ENCODE measurements at regions not wholly inside any gene's neighbourhood (a gene's known extent, or its start where the extent isn't known, plus 50 kb on each side); places are given as distances from the start of the nearest gene placed in this dataset.
"Not testable (repeated sequence)": the region's sequence is repeated elsewhere in the genome, so short reads cannot be mapped to it uniquely, and the experiment has no call there.

- no peak for DNase-seq
Observed at GRCh38 chr12:131559517-131560516, 151.1 kb upstream of the SFSWAP start.

GRCh38 chr12:131561051-131561450 is 149.8 kb upstream of the SFSWAP start:
- no peak for DNase-seq

- no peak for DNase-seq
Observed at GRCh38 chr12:131561891-131562684, 148.8 kb upstream of the SFSWAP start.

GRCh38 chr12:131564138-131564727 is 146.7 kb upstream of the SFSWAP start:
- not testable (repeated sequence) for DNase-seq

- no peak for DNase-seq
Observed at GRCh38 chr12:131564845-131565244, 146.0 kb upstream of the SFSWAP start.

GRCh38 chr12:131565267-131566015 is 145.4 kb upstream of the SFSWAP start:
- no peak for DNase-seq

GRCh38 chr12:131568336-131568735 is 142.6 kb upstream of the SFSWAP start:
- no peak for DNase-seq

GRCh38 chr12:131570596-131570995 is 140.3 kb upstream of the SFSWAP start:
- no peak for DNase-seq

- DNase-seq: no peak
Observed at GRCh38 chr12:131571827-131572226, 139.1 kb upstream of the SFSWAP start.

GRCh38 chr12:131572626-131573025 is 138.3 kb upstream of the SFSWAP start:
- DNase-seq: no peak

GRCh38 chr12:131573631-131574394 is 137.1 kb upstream of the SFSWAP start:
- no peak for DNase-seq

GRCh38 chr12:131574395-131574771 is 136.5 kb upstream of the SFSWAP start:
- DNase-seq: no peak

- DNase-seq: no peak
Observed at GRCh38 chr12:131575371-131575770, 135.5 kb upstream of the SFSWAP start.

- DNase-seq: not testable (repeated sequence)
Observed at GRCh38 chr12:131576734-131577133, 134.2 kb upstream of the SFSWAP start.

GRCh38 chr12:131577766-131578165 is 133.1 kb upstream of the SFSWAP start:
- no peak for DNase-seq

GRCh38 chr12:131578828-131579470 is 131.9 kb upstream of the SFSWAP start:
- no peak for DNase-seq

GRCh38 chr12:131583090-131583712 is 127.7 kb upstream of the SFSWAP start:
- DNase-seq: no peak

GRCh38 chr12:131586269-131586668 is 124.6 kb upstream of the SFSWAP start:
- no peak for DNase-seq

- DNase-seq: no peak
Observed at GRCh38 chr12:131586761-131587160, 124.1 kb upstream of the SFSWAP start.

- no peak for DNase-seq
Observed at GRCh38 chr12:131587565-131587964, 123.3 kb upstream of the SFSWAP start.

Measured in hippocampal formation (tissue), 2 donors.